ENCODE measurements at regions not wholly inside any gene's neighbourhood (a gene's known extent, or its start where the extent isn't known, plus 50 kb on each side); places are given as distances from the start of the nearest gene placed in this dataset.

DNA sequence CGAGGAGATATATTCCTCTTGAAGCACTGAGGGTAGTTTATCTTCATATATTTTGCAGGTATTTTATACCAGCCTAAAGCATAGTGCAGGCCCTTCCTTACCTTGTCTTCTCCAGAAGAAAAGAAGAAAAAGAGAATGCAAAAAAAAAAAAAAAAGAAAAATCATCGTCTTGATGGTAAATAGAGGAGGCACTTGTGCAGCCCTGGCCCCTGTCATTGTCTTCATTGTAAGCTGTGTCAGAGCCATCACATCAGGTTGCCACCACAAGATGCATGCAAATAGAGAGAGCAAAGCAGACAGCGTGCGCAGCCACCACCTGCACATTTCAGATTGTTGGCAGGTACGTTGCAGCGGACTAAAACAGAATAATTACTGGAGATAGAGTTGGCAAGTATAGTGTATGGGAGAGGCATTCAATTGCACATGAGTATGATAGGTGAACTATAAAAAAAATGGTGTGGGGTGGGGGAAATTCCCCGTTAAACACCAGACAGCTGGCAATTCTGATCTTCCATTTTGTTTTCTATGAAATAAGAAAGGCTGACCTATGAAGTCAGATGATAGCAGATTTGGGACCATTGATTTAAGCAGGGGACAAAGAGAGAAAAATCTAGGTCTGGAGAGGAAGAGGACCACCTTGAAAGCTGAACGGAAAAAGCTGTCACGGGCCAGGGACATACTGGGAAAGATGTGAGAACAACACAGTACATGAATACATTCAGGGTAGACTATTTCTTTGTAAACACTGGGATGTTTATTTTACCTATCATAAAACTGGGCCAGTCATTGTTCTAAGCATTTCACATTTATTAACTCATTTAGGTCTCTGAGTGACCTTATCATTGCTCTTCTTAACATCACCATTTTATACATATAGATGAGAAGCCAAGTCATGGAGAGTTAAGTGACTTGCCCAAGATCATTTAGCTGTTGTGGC lies 306.3 kb upstream of the SP8 start:
- DNase-seq (ENCODE audit: low read depth): no peak

DNA sequence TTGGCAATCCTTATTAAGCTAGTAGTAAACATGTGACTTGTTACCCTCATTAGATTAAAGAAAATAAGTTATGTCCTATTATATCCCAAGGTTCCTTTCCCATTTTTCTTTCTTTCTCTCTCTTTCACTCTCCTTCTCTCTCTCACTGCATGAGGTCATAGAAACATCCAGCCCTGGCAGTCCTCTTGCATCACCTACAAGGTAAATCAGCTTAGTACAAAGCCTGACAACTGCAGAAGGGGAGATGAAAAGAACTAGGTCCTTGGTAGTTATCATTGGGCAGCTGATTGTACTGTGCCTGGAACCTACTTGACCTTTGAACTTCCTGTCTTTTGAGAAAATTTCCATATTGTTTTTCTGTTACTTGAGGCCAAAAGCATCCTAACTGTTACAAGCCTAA lies 307.9 kb upstream of the SP8 start:
- no peak for DNase-seq (ENCODE audit: low read depth)

GRCh38 chr7:21099432-21099831 lies 312.7 kb upstream of the SP8 start:
- DNase-seq (ENCODE audit: low read depth): no peak

DNA sequence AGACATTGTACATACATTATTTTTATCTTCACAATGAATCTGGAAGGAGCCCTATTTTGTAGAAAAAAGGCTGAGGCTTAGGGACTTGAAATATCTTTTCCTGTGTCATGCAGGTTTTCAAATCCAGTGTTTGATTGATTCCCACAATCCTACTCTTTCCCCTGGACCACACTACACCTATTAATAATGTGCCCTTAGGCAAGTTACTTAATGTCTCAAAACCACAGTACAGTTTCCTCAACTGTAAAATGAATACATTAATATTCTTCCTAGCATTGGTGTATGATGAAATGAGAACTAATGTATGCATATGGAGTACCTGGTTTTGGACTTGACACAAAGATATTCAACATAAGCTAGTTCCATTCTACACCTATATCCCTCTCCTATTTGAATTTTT lies 313.3 kb upstream of the SP8 start:
- no peak for DNase-seq (ENCODE audit: low read depth)

DNA sequence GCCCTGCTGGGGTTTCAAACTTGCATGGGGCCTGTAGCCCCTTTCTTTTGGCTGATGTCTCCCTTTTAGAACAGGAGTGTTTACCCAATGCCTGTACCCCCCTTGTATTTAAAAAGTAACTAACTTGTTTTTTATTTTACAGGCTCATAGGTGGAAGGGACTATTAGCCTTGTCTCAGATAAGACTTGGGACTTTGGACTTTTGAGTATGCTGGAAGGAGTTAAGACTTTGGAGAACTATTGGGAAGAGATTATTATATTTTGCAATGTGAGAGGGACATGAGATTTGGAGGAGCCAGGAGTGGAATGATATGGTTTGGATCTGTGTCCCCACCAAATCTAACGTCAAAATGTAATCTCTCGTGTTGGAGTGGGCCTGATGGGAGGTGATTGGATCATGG lies 314.9 kb upstream of the SP8 start:
- no peak for DNase-seq (ENCODE audit: low read depth)

DNA sequence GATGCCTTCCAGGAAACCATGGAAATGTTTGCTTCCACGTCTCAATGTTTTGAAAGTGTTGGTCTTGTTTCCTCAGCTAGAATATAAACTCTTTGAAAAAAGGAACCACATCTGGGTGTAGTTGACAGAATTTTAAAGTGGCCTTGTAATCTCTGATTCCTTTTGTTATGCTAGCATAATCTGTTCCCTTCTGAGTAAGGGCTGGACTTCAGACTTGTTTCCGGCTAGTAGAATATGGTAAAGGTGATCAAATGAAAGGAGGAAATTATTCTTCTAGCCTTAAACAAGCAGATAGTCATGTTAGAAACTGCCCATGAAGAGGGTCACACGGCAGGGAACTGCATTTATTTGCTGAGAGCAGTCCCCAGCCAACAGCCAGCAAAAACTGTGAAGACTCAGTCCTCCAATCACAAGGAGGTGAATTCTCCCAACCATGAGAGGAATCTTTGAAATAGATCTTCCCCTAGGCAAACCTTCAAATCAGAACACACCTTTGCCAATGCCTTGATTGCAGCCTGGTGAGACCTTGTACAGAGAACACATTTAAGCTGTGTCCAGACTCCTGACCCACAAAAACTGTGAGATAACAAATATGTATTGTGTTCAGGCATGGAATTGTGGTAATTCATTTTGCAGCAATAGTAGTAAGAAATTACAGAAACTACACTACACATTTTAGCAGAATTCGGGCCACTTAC lies 316.9 kb upstream of the SP8 start:
- no peak for DNase-seq (ENCODE audit: low read depth)

GRCh38 chr7:21104124-21104500 lies 317.4 kb upstream of the SP8 start:
- DNase-seq (ENCODE audit: low read depth): no peak

- DNase-seq (ENCODE audit: low read depth): no peak
Observed at GRCh38 chr7:21106296-21106732, 319.6 kb upstream of the SP8 start.

GRCh38 chr7:21107101-21107500 lies 320.4 kb upstream of the SP8 start:
- no peak for DNase-seq (ENCODE audit: low read depth)

DNA sequence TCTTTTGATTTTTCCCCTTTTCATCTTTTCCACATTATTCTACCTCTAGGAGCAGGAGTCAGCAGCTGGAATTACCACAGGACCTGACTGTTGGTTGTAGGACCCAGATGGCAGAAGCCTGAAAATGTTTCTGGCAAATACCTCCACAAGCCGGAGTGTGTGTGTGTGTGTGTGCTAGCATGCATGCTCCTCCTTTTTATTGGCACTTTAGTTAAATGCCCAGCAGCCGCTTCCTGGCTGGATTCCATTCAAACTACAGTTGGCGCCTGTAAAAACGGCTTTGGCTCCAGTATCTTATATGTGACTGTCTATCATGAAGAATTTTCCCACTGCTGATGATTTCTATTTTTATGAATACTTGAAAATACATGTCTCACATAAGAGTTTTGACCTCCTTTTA lies 319.7 kb upstream of the SP4 start:
- DNase-seq (ENCODE audit: low read depth): no peak

DNA sequence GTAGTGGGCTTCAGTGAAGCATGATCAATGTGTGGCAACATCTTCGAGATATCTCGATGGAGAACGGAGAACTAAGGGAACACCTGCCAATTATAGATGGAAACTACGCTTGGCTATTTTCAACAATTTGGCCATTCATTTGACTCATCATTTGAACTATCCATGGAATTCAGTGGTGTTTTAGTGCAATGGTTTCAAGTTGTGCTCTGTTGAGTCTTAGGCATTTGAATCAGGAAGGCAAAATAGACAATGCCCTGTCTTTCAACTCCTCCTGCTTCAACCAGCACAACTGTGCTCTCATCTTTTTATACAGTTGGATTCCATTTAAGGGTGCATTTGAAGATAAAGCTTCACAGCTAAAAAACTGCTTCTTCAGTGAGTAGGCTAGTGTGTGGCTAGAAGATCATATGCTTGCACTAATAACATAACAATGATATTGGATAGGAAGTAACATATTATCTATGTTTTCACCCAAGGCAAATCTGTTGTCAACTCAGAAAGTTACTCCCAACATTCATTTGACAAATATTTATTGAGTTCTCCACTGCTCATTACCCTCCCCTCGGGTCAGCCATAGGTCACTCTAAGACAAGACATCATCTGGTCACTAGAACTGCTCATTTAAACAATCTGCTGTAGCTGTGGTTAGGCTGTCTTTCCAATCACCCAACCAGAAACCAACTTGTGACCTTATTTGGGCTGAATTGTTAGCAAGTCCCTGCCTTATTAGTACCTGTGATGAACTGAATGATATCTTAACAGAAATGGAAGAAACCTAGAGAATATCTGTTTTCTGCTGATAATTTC lies 314.1 kb upstream of the SP4 start:
- DNase-seq (ENCODE audit: low read depth): no peak

GRCh38 chr7:21123586-21123985 lies 304.3 kb upstream of the SP4 start:
- no peak for DNase-seq (ENCODE audit: low read depth)

GRCh38 chr7:21125297-21125696 lies 302.6 kb upstream of the SP4 start:
- no peak for DNase-seq (ENCODE audit: low read depth)

DNA sequence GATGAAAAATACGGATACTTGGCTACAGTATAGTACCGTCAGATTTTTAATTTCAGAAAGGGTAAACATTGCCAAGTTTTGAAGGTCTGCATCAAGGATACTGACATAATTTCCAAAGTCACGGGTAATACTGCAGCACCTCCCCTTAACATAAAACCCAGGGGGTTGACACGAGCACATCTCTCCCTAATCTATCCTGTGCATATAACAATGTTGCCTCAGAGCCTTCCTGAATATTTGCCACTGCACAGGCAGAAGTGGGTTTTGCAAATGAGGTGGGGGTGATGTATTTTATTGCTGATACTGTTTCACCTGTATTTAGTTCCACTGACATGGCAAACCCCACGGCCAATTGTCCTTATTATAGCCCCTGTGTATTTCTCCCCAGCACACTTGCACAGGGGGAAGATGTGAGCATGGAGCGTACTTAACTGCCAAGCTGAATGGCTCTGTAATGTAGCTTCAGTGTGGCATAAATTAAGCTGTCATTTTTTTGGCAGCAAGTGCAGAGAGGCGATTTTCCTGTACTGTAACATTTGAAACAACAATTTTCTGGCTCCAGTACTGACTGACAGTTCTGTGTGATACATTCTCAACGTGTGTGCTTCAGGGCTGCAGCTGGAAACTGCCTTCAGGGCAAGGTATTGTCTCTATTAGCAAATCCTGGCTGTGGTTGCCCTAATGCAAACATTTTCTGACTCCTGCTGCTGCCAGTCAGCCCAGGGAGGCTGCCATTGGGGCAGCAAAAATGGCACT lies 299.6 kb upstream of the SP4 start:
- DNase-seq (ENCODE audit: low read depth): no peak

GRCh38 chr7:21131897-21132296 lies 296.0 kb upstream of the SP4 start:
- DNase-seq (ENCODE audit: low read depth): no peak

DNA sequence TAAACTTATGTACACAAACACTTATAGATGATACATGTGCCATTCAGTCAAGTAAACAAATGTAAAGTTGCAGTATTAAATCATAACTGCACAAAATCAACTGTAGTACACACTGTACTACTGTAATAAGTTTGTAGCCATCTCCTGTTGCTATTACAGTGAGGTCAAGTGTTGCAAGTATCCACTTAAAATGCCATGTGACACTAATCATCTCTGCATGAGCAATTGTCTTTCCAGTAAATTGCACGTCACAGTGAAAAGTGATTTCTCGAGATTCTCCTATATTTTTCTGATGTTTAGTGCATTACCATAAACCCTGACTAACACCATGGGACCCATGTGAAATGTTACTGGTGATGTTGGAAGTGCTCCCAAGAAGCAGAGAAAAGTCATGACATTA lies 293.3 kb upstream of the SP4 start:
- no peak for DNase-seq (ENCODE audit: low read depth)

DNA sequence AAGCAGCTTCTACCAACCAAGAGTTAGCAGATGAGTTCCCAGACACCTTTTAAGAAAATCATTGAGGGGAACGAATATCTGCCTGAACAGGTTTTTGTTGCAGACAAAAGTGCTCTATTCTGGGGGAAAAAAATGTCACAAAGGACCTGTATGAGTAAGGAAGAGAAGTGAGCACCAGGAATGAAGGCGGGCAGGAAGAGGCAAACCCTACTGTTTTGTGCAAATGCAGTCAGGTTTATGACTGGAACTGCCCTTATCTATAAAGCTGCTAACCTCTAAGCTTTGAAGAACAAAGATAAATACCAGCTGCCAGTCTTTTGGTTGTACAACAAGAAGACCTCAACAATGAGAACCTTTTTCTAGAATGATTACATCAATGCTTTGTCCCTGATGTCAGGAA lies 292.4 kb upstream of the SP4 start:
- DNase-seq (ENCODE audit: low read depth): no peak

- no peak for DNase-seq (ENCODE audit: low read depth)
Observed at GRCh38 chr7:21137640-21138039, 290.2 kb upstream of the SP4 start.

- no peak for DNase-seq (ENCODE audit: low read depth)
Observed at GRCh38 chr7:21140622-21141021, 287.3 kb upstream of the SP4 start.

DNA sequence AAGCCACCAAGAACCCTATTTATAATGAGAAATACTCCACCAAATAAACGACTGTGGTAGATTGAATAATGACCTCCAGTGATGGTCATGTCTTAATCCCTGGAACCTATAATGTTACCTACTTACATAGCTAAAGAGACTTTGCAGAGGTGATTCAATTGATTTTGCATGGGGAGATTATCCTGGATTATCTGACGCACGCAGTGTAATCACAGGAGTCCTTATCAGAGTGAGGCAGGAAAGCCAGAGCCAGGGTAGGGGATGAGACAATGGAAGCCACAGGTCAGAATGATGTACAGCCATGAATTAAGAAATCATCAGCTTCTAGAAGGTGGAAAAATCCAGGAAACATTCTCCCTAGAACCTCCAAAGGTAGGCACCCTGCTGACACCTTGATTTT lies 286.4 kb upstream of the SP4 start:
- no peak for DNase-seq (ENCODE audit: low read depth)

DNA sequence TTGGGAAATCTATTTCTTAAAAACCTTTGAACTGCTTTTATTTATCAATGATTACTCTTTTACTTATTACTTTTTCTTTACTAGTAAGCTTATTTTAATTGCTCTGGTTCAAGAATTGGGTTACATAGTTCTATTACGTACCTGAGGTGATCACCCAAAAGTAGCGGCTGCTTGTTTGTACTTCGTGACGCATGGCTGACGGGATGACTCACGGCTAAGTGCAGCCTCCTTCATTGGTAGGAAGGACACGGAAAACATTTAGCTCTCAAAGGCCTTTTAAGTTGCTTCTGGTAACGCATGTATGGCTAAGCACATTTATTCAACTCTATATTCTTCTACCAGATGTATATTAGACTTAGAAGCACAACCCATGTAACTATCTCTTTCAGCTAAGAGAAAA lies 285.8 kb upstream of the SP4 start:
- DNase-seq (ENCODE audit: low read depth): no peak
